ENCODE measurements at regions not wholly inside any gene's neighbourhood (a gene's known extent, or its start where the extent isn't known, plus 50 kb on each side); places are given as distances from the start of the nearest gene placed in this dataset.
A peak's percentile ranks its signal among the peaks of the same experiment; 100 is the strongest.

DNA sequence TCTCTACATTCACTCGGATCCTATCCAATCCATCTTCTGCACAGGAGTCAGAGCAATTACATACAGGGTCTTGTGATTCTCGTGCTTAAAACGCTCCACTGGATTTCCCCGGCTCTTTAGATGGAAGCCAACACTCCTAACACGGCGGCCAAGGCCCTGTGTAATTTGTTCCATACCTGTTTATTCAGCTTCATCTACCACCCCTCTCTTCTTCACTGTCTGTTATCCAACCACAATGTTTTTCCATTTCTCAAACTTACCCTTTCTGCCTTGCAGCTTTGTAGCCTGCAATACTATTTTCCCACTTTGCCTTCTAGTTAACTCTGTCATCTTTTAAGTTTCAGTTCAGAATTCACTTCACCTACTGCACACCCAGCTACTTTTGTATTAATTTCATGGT, 249.6 kb upstream of the USP25 start:
- H3K36me3 Mint-ChIP-seq (ENCODE audit: insufficient read depth) = no peaks in the 10 kb centered on the region
- DNase-seq (ENCODE audit: low spot score in 2 of 2) = no peak
- no peaks in the 10 kb centered on the region for H3K9me3 Mint-ChIP-seq
- no peak for ATAC-seq (replicated peaks; ENCODE audit: extremely low read depth, poor library complexity, severe bottlenecking)
- H3K27ac Mint-ChIP-seq (ENCODE audit: low read depth) = no peak overlapping the region
- H3K4me3 Mint-ChIP-seq = no peak overlapping the region
- no peaks in the 10 kb centered on the region for H3K27me3 Mint-ChIP-seq
- H3K4me1 Mint-ChIP-seq = peaks cover 5% of the 10 kb centered on the region

DNA sequence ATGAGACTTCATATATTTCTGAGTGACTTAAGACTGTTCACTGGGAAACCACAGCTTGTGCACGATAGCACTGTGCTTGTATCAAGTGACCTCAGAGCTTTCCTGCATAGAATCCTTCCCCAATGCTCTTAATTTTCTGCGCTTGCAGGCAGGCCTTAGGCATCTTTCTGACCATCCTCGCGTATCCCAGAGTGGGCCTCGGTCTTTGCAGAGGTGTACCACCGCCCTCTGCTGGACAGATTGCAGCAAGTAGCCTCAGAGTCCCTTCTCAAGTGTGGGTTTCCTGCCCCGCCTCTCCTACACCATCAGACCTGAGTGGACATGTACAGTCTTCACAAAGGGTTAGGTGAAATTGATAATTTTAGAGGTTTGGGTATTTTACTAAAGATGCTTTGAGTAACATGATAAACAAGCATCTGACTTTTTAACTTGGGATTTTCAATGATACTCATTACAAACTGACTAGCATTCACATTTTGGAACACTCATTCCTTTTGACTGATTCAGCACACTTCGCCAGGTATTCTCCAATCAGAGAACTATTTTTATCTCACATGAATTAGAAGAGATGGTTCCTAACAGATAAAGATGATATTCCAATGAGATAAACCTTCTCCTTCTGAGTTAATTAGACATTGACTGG, 246.5 kb upstream of the USP25 start:
- H3K4me1 Mint-ChIP-seq = peaks cover 5% of the 10 kb centered on the region
- DNase-seq (ENCODE audit: low spot score in 2 of 2) = peak; percentile 48 to 55
- H3K4me3 Mint-ChIP-seq = no peak overlapping the region
- no peaks in the 10 kb centered on the region for H3K27me3 Mint-ChIP-seq
- no peaks in the 10 kb centered on the region for H3K36me3 Mint-ChIP-seq (ENCODE audit: insufficient read depth)
- ATAC-seq (replicated peaks; ENCODE audit: extremely low read depth, poor library complexity, severe bottlenecking) = peak; percentile 87
- H3K27ac Mint-ChIP-seq (ENCODE audit: low read depth) = no peak overlapping the region
- no peaks in the 10 kb centered on the region for H3K9me3 Mint-ChIP-seq

DNA sequence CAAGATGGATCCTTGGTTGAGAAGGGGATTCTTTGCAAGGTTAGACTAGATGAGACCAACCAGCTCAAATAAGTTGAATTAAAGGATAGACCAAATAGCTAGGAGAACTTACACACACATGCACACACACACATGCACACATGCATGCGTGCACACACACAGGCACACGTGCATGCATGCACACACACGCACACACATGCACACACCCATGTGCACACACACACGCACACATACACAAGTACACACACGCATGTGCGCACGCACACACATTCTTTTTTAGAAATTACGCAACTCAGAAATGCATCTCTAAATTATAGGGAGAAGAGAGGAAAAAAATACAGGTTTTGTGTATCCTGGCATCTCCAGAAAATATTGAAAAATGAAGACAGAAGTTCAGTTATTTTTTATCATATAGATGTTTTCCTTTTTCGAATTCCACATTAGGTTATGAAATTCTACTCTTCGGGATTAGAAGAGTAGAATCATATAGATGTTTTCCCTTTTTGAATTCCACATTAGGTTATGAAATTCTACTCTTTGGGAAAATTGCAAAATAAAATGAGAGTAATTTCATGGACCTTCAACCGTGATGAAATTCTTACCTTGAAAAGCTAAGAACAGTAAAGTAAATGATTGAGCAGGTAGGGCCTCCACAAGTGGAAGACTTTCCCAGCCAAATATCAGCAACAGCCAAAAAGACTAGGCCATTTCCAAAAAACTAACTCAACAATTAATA, 243.2 kb upstream of the USP25 start:
- DNase-seq (ENCODE audit: low spot score in 2 of 2) = no peak

DNA sequence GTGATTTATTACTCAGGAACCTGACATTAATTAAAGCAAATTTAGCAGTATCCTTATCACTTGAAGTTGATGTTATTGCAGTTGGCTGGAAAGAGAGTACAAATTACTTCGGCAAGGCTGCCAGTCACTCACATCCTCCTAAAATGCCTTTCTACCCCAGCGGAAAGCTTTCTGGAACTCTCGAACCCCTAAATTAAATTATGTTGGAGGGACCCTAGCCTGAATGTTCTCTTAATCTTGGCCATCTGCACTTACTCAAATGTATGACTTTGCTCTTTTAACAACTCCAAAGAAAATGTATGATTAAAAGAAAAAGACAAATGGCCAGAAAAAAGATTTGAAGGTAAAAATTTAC, 242.6 kb upstream of the USP25 start:
- H3K4me3 Mint-ChIP-seq = no peak overlapping the region
- H3K36me3 Mint-ChIP-seq (ENCODE audit: insufficient read depth) = no peaks in the 10 kb centered on the region
- no peaks in the 10 kb centered on the region for H3K27me3 Mint-ChIP-seq
- H3K4me1 Mint-ChIP-seq = peaks cover 5% of the 10 kb centered on the region
- H3K9me3 Mint-ChIP-seq = no peaks in the 10 kb centered on the region
- ATAC-seq (replicated peaks; ENCODE audit: extremely low read depth, poor library complexity, severe bottlenecking) (no peak), DNase-seq (ENCODE audit: low spot score in 2 of 2) (no peak)
- H3K27ac Mint-ChIP-seq (ENCODE audit: low read depth) = no peak overlapping the region

More for the DNA sequence above, 243.2 kb upstream of the USP25 start:
- ATAC-seq (replicated peaks; ENCODE audit: extremely low read depth, poor library complexity, severe bottlenecking) = no peak
- Mint-ChIP-seq H3K27me3 (no peaks in the 10 kb centered on the region), H3K4me1 (peaks cover 5% of the 10 kb centered on the region), H3K9me3 (no peaks in the 10 kb centered on the region), H3K27ac (ENCODE audit: low read depth) (no peak overlapping the region), H3K4me3 (no peak overlapping the region), H3K36me3 (ENCODE audit: insufficient read depth) (no peaks in the 10 kb centered on the region)

DNA sequence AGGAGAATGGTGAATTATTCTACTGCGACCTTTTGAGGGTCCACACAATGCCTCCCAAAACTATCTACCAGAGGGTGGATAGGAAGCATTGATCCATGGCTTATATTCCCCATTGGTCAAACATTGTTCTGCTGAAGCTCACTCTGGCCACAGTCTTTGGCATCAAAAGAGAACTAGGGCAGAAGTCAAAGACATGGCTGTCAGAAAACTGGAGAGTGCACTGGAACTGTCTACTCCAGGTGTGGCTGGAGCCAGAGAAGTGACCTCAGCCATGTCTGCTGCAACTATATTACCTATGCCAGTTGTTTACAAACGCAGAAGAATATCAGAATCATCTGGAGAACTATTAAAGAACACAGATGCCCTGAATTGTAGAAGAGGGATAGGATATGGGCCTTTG, 238.7 kb upstream of the USP25 start:
- H3K27me3 Mint-ChIP-seq = no peaks in the 10 kb centered on the region
- DNase-seq (ENCODE audit: low spot score in 2 of 2) (no peak), ATAC-seq (replicated peaks; ENCODE audit: extremely low read depth, poor library complexity, severe bottlenecking) (no peak)
- H3K36me3 Mint-ChIP-seq (ENCODE audit: insufficient read depth) = no peaks in the 10 kb centered on the region
- no peaks in the 10 kb centered on the region for H3K9me3 Mint-ChIP-seq
- H3K4me3 Mint-ChIP-seq = no peak overlapping the region
- no peak overlapping the region for H3K27ac Mint-ChIP-seq (ENCODE audit: low read depth)
- H3K4me1 Mint-ChIP-seq = no peaks in the 10 kb centered on the region

DNA sequence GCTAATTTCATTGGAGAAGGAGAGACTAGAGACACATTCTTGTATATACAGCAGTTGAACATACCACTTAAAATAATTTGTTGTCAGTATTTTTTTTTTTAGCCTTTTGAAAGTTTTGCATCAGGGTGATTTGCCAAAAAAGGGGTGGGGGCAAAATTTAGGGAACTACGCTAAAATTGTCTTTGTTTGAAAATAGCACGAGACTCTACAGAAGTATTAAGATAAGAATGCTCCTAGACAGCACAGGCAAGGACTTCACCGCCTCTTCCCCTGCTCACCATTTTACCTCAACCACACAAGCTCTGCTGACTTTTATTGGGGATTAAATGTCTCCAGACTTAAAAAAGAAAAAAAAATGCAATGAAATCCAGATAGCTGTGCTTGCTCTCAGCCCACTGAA, 236.1 kb upstream of the USP25 start:
- Mint-ChIP-seq H3K27me3 (no peaks in the 10 kb centered on the region), H3K9me3 (no peaks in the 10 kb centered on the region), H3K36me3 (ENCODE audit: insufficient read depth) (no peaks in the 10 kb centered on the region), H3K4me1 (no peaks in the 10 kb centered on the region), H3K27ac (ENCODE audit: low read depth) (no peak overlapping the region), H3K4me3 (no peak overlapping the region)
- DNase-seq (ENCODE audit: low spot score in 2 of 2) (no peak), ATAC-seq (replicated peaks; ENCODE audit: extremely low read depth, poor library complexity, severe bottlenecking) (no peak)

DNA sequence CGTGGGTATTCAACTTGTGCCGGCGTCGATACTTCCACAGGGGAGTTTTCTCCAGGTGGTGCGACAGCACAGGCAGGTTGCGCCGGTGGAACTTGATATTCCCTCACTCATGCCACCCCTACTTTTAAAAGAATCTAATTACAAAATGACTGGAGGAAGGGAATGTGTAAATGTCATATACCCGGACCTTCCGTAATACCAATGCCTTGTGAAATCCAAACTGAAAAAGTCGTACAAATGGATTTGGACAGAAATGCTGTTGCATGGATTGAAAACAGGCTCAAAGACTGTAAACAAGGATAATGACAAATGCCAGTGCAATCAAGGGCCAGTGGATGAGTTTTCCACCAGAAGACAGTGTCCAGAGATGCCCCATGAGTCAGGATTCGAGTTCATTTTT, 235.3 kb upstream of the USP25 start:
- no peak overlapping the region for H3K4me3 Mint-ChIP-seq
- DNase-seq (ENCODE audit: low spot score in 2 of 2) = no peak
- H3K27ac Mint-ChIP-seq (ENCODE audit: low read depth) = no peak overlapping the region

DNA sequence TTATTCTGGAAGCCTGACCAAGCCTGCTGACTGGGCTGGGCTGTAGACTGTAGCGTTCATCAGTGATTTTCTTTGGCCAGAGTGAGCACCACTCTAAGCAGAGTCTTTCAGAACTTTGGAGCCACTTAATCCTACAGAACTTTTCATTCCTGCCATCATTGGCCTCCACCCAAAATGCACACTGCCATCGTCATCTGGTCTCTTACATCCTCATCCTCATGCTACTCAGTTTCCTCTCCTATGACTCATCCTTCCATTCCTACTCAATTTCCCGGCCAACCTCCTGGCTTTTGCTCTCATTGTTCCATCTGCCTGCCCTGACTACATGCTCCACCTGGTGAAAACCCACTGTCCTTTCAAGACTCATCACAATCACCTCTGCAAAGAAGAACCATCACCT, 233.8 kb upstream of the USP25 start:
- DNase-seq (ENCODE audit: low spot score in 2 of 2) (no peak), ATAC-seq (replicated peaks; ENCODE audit: extremely low read depth, poor library complexity, severe bottlenecking) (no peak)
- H3K4me1 Mint-ChIP-seq = no peaks in the 10 kb centered on the region
- H3K4me3 Mint-ChIP-seq = no peak overlapping the region
- no peaks in the 10 kb centered on the region for H3K9me3 Mint-ChIP-seq
- H3K27ac Mint-ChIP-seq (ENCODE audit: low read depth) = no peak overlapping the region
- H3K27me3 Mint-ChIP-seq = no peaks in the 10 kb centered on the region
- H3K36me3 Mint-ChIP-seq (ENCODE audit: insufficient read depth) = no peaks in the 10 kb centered on the region

More for the DNA sequence above, 235.3 kb upstream of the USP25 start:
- Mint-ChIP-seq H3K4me1 (no peaks in the 10 kb centered on the region), H3K27me3 (no peaks in the 10 kb centered on the region), H3K9me3 (no peaks in the 10 kb centered on the region), H3K36me3 (ENCODE audit: insufficient read depth) (no peaks in the 10 kb centered on the region)
- no peak for ATAC-seq (replicated peaks; ENCODE audit: extremely low read depth, poor library complexity, severe bottlenecking)

DNA sequence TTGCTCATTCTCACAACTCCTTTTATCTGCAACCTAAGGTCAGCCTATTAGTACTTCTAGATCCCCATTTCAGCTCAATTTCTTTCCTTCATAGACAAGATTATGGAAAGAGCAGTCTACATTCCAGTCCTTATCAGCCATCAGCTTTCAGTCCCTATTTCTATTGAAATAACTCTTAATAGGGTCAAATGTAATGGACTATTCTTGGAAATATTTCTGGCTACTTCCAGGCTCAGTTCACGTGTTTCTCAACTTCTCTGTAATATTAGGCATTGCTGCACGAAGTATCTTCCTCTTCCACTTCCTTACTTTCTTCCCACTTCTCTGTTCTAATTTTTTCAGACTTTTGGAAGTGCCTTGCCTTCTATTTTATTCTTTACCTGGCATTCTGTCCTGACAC, 232.9 kb upstream of the USP25 start:
- DNase-seq (ENCODE audit: low spot score in 2 of 2) = no peak
- no peak overlapping the region for H3K4me3 Mint-ChIP-seq
- H3K27ac Mint-ChIP-seq (ENCODE audit: low read depth) = no peak overlapping the region
- H3K9me3 Mint-ChIP-seq = no peaks in the 10 kb centered on the region
- no peaks in the 10 kb centered on the region for H3K27me3 Mint-ChIP-seq
- no peaks in the 10 kb centered on the region for H3K4me1 Mint-ChIP-seq
- ATAC-seq (replicated peaks; ENCODE audit: extremely low read depth, poor library complexity, severe bottlenecking) = no peak
- no peaks in the 10 kb centered on the region for H3K36me3 Mint-ChIP-seq (ENCODE audit: insufficient read depth)

DNA sequence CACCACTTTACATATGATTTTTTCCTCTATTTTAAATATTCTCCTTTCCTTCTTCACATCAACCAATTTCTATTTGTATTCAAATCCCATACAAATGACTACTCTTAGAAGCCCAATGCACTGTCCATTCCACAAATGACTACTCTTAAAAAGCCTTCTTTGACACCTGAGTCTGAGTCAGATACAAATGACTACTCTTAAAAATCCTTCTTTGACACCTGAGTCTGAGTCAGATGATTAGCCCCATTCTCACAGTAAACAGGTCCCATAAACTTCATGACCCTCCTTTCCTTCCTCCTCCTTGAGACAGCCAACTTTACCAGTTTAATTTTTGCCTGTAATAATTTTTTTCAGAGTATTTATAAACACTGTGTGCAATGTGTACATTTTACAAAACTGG, 231.3 kb upstream of the USP25 start:
- H3K4me3 Mint-ChIP-seq = no peak overlapping the region

DNA sequence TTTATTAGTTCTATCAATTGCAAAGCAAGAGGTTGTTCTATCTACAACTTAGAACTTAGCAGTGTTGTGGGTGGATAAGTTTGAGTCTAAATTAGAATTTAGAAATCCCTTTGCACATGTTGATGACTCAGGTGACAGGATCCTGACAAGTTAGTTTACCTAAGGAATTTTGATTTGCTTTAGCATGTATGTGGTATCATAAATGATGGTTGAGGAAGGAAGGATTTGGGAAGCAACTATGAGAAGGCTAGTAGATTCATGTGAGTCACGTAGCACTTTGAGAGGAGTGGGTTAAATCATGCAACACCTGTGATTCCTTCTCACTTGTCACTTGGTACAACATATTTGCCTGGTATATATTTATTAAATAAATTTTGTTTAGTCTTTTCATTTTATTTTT, 223.7 kb upstream of the USP25 start:
- no peaks in the 10 kb centered on the region for H3K4me1 Mint-ChIP-seq
- H3K27me3 Mint-ChIP-seq = no peaks in the 10 kb centered on the region
- no peaks in the 10 kb centered on the region for H3K36me3 Mint-ChIP-seq (ENCODE audit: insufficient read depth)
- H3K9me3 Mint-ChIP-seq = no peaks in the 10 kb centered on the region
- DNase-seq (ENCODE audit: low spot score in 2 of 2) = no peak
- H3K4me3 Mint-ChIP-seq = no peak overlapping the region
- H3K27ac Mint-ChIP-seq (ENCODE audit: low read depth) = no peak overlapping the region
- no peak for ATAC-seq (replicated peaks; ENCODE audit: extremely low read depth, poor library complexity, severe bottlenecking)

More for the DNA sequence above, 231.3 kb upstream of the USP25 start:
- no peaks in the 10 kb centered on the region for H3K36me3 Mint-ChIP-seq (ENCODE audit: insufficient read depth)
- H3K9me3 Mint-ChIP-seq = no peaks in the 10 kb centered on the region
- ATAC-seq (replicated peaks; ENCODE audit: extremely low read depth, poor library complexity, severe bottlenecking) = no peak
- H3K27ac Mint-ChIP-seq (ENCODE audit: low read depth) = no peak overlapping the region
- no peaks in the 10 kb centered on the region for H3K4me1 Mint-ChIP-seq
- no peak for DNase-seq (ENCODE audit: low spot score in 2 of 2)
- H3K27me3 Mint-ChIP-seq = no peaks in the 10 kb centered on the region

DNA sequence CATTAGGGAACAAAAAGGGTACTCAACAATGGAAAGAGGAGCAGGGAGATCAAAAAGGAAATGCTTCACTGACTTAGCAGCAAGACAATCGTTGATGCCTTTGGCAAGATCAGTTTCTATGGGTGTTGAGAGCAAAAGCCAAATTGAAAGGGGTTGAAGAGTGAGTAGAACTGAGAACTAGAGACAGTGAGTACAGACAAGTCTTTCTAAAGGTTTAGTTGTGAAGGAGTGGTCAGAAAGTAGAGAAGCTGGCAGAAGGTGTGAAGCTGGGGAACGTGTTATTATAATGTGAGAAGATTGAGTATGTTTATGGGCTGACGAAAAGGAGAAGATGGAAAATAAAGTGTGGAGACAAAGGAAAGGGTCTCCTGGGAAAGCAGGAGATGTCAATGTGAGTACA, 221.2 kb upstream of the USP25 start:
- DNase-seq (ENCODE audit: low spot score in 2 of 2) (no peak), ATAC-seq (replicated peaks; ENCODE audit: extremely low read depth, poor library complexity, severe bottlenecking) (peak; percentile 83)
- Mint-ChIP-seq H3K27me3 (no peaks in the 10 kb centered on the region), H3K9me3 (no peaks in the 10 kb centered on the region), H3K4me3 (no peak overlapping the region), H3K27ac (ENCODE audit: low read depth) (no peak overlapping the region), H3K4me1 (peaks cover 1% of the 10 kb centered on the region), H3K36me3 (ENCODE audit: insufficient read depth) (no peaks in the 10 kb centered on the region)

DNA sequence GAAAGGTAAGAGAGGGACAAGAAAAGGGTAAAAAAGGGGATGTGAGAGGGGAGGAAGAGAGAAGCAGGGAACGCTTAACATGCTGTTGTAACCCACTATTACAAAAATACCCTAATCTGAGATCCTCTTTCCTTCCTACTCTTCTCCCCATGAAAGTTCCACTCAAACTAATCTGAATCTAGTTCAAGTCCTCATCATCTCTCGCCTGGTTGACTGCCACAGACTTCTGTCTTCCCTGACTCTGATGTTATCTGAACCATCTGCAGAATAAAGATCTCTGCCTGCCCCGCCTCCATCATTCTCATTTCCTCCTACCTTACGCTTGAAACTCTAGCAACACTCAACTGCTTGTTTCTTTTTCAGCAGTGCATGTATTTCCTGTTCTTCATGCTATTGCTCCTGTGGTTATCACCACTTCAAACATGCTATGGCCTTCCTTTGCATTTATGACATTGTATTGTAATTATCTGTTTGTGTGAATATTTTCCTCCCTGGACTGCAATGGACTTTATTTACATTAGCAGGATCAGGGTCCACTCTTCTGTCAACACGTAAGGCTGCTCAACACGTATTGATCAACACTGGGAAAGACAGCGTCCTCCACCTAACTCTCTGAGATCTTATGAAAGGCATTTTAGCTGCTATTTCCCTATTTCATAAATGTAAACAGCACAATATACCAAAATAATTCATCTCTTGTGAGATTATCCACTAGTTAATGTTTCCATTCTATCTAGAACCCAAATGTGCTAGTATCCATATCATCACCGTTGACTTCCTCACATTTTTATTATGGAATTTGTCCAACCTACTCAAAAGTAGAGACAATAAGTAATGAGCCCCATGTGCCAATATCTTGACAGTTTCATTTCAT, 215.5 kb upstream of the USP25 start:
- ATAC-seq (replicated peaks; ENCODE audit: extremely low read depth, poor library complexity, severe bottlenecking) (peak; percentile 98), DNase-seq (ENCODE audit: low spot score in 2 of 2) (peak; percentile 27 to 49)
- peaks cover 5% of the 10 kb centered on the region for H3K9me3 Mint-ChIP-seq
- H3K4me3 Mint-ChIP-seq = peak overlapping the region; percentile 19
- H3K36me3 Mint-ChIP-seq (ENCODE audit: insufficient read depth) = peaks cover 1% of the 10 kb centered on the region
- H3K4me1 Mint-ChIP-seq = peaks cover 21% of the 10 kb centered on the region
- peak overlapping the region; percentile 26 for H3K27ac Mint-ChIP-seq (ENCODE audit: low read depth)
- H3K27me3 Mint-ChIP-seq = no peaks in the 10 kb centered on the region

Data from central memory CD8-positive, alpha-beta T cell (primary cell).